Osteoblast (primary cell): ENCODE measurements at regions not wholly inside any gene's neighbourhood (a gene's known extent, or its start where the extent isn't known, plus 50 kb on each side); places are given as distances from the start of the nearest gene placed in this dataset.

Experiments
- DNase-seq: peaks from one replicate; pipeline ENCODE4 v3.0.0; 2011; ENCODE audit warnings: low spot score, mixed read lengths; ENCODE audit not compliant: insufficient read length; ENCODE audit errors: missing footprints
- H2AFZ ChIP-seq: 2 replicates; pipeline ENCODE4 v1.6.0; 2011; ENCODE audit warnings: mild to moderate bottlenecking, low read length
- H3K27ac ChIP-seq: 2 replicates; pipeline ENCODE4 v1.5.1; 2011; ENCODE audit warnings: mild to moderate bottlenecking, low read depth, low read length, moderate library complexity
- H3K27me3 ChIP-seq: 2 replicates; pipeline ENCODE4 v1.6.0; 2012; ENCODE audit warnings: mild to moderate bottlenecking, control low read depth, inconsistent platforms, low read length, moderate library complexity; ENCODE audit not compliant: insufficient read depth
- H3K36me3 ChIP-seq: 2 replicates; pipeline ENCODE4 v1.5.1; 2011; ENCODE audit warnings: mild to moderate bottlenecking, low read length, control low read depth, moderate library complexity; ENCODE audit not compliant: insufficient read depth
- H3K4me1 ChIP-seq: 2 replicates; pipeline ENCODE4 v1.5.1; 2011; ENCODE audit warnings: mild to moderate bottlenecking, low read length, control low read depth, moderate library complexity; ENCODE audit not compliant: insufficient read depth
- H3K4me2 ChIP-seq: 2 replicates; pipeline ENCODE4 v1.6.0; 2011; ENCODE audit warnings: mild to moderate bottlenecking, low read length; ENCODE audit not compliant: insufficient read depth
- H3K4me3 ChIP-seq: fragments of 200-600 bp; sonication (generic); 3 replicates; pipeline ENCODE4 v1.5.1; 2012; ENCODE audit warnings: mild to moderate bottlenecking, low read length, inconsistent platforms; ENCODE audit not compliant: insufficient read depth
- H3K79me2 ChIP-seq: 2 replicates; pipeline ENCODE4 v1.6.0; 2012; ENCODE audit warnings: mild to moderate bottlenecking, low read length, control low read depth, inconsistent platforms; ENCODE audit not compliant: insufficient read depth
- H3K9me3 ChIP-seq: 2 replicates; pipeline ENCODE4 v1.5.1; 2011; ENCODE audit warnings: low read depth, low read length, control low read depth
- H4K20me1 ChIP-seq: 2 replicates; pipeline ENCODE4 v1.6.0; 2012; ENCODE audit warnings: mild to moderate bottlenecking, low read length, control low read depth; ENCODE audit not compliant: insufficient read depth
- CTCF ChIP-seq: IDR thresholded peaks from 2 replicates; pipeline ENCODE4 v1.5.1; 2011; ENCODE audit warnings: mild to moderate bottlenecking, low read depth, low read length, moderate library complexity; ENCODE audit errors: extremely low read depth

DNA sequence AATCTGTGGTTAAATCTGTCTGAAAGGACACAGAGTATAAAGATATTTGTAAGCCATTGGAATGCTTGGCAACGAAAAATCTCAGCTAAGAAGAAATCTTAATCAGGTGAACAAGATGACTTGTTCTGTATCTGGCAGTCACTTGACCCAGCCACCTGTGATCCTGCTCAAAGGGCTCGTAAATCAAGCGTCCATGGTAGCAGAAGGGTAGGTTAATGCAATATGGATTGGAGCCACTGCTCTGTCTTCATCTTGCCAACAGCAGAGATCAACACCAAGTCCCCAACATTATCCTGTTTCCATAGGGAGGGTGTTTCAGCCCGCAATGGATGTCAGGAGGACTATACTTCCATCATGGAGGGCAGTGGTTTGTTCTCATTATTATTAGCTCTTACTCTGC, 378.4 kb downstream of the CDH7 start:
- DNase-seq = no peak
- no peak overlapping the region for H3K4me2 ChIP-seq
- H3K27ac ChIP-seq = no peak overlapping the region
- no peak overlapping the region for H3K4me3 ChIP-seq
- H3K4me1 ChIP-seq = no peaks in the 10 kb centered on the region
- H3K27me3 ChIP-seq = no peaks in the 10 kb centered on the region
- TF ChIP-seq CTCF = no peak
- no peak overlapping the region for H2AFZ ChIP-seq
- H4K20me1 ChIP-seq = no peaks in the 10 kb centered on the region
- H3K36me3 ChIP-seq = no peaks in the 10 kb centered on the region
- H3K79me2 ChIP-seq = no peaks in the 10 kb centered on the region
- H3K9me3 ChIP-seq = peaks cover 5% of the 10 kb centered on the region

DNA sequence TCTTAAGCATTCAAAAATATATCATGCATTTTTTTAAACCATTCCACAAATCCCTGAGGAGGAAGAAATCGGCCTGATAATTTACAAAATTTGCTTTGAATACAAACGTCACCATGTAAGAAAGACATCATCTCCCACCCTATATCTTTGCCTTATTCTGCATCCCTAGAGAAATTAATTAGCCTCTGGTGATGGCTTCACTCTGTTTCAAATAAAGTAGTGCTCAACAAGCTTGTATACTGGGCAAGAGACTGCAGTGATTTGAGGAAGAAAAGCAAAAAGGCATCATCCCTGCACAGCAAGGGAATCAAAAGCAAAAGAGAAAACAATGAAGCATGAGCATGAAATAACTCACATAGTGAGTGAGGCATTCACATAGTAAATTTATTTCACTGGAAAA, 375.5 kb downstream of the CDH7 start:
- H3K4me1 ChIP-seq = no peaks in the 10 kb centered on the region
- TF ChIP-seq CTCF = no peak

GRCh38 chr18:66124394-66124793, 373.6 kb downstream of the CDH7 start:
- H3K4me3 ChIP-seq = no peak overlapping the region
- no peak for TF ChIP-seq CTCF
- peaks cover 2% of the 10 kb centered on the region for H3K9me3 ChIP-seq
- no peaks in the 10 kb centered on the region for H3K79me2 ChIP-seq
- DNase-seq = no peak
- H3K4me1 ChIP-seq = no peaks in the 10 kb centered on the region
- H3K27ac ChIP-seq = no peak overlapping the region
- H3K4me2 ChIP-seq = no peak overlapping the region
- H4K20me1 ChIP-seq = no peaks in the 10 kb centered on the region
- H3K36me3 ChIP-seq = no peaks in the 10 kb centered on the region
- H3K27me3 ChIP-seq = no peaks in the 10 kb centered on the region
- no peak overlapping the region for H2AFZ ChIP-seq

More for the DNA sequence above, 375.5 kb downstream of the CDH7 start:
- no peaks in the 10 kb centered on the region for H3K36me3 ChIP-seq
- peaks cover 2% of the 10 kb centered on the region for H3K9me3 ChIP-seq
- H2AFZ ChIP-seq = no peak overlapping the region
- DNase-seq = no peak
- no peak overlapping the region for H3K27ac ChIP-seq
- H3K27me3 ChIP-seq = no peaks in the 10 kb centered on the region
- no peak overlapping the region for H3K4me2 ChIP-seq
- no peaks in the 10 kb centered on the region for H4K20me1 ChIP-seq
- H3K4me3 ChIP-seq = no peak overlapping the region
- H3K79me2 ChIP-seq = no peaks in the 10 kb centered on the region

DNA sequence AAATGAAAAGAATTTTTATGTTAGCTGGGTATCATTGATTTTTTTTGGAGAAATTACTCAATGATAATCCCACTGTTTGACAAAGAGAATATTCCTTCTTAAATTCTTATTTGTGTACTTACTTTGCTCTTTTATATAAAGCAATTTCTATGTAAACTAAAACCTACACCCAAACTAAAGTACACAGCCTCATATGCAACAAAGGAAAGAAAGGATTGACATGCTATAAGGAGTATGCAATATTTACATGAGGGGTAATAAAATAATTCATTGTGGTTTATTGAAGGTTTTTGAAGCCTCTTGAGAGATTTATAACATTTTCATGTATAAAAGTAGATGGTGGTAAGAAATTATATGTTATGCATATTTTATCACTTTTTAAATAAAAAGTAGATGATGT, 368.5 kb downstream of the CDH7 start:
- TF ChIP-seq CTCF = no peak

More for the DNA sequence above, 368.5 kb downstream of the CDH7 start:
- H3K27me3 ChIP-seq = no peaks in the 10 kb centered on the region
- no peak overlapping the region for H3K4me2 ChIP-seq
- H3K27ac ChIP-seq = no peak overlapping the region
- no peak overlapping the region for H3K4me3 ChIP-seq
- H3K36me3 ChIP-seq = no peaks in the 10 kb centered on the region
- no peaks in the 10 kb centered on the region for H3K79me2 ChIP-seq
- H4K20me1 ChIP-seq = no peaks in the 10 kb centered on the region
- no peak overlapping the region for H2AFZ ChIP-seq
- no peaks in the 10 kb centered on the region for H3K9me3 ChIP-seq
- no peaks in the 10 kb centered on the region for H3K4me1 ChIP-seq
- no peak for DNase-seq
